ENCODE measurements at regions not wholly inside any gene's neighbourhood (a gene's known extent, or its start where the extent isn't known, plus 50 kb on each side); places are given as distances from the start of the nearest gene placed in this dataset.

- TF ChIP-seq CTCF (IDR thresholded peaks at IDR 0.05) (no peak), POLR2A (IDR thresholded peaks at IDR 0.05) (no peak)
These were observed 369.4 kb downstream of the ZNF536 start for GRCh38 chr19:30741566-30741965.

Data from adrenal gland (tissue), 5 donors.